Upper lobe of left lung (tissue), 4 donors: ENCODE measurements at regions not wholly inside any gene's neighbourhood (a gene's known extent, or its start where the extent isn't known, plus 50 kb on each side); places are given as distances from the start of the nearest gene placed in this dataset.

Experiments
- EP300 ChIP-seq, 4 donors: sonication (generic); formaldehyde crosslinking; IDR thresholded peaks; one replicate each; pipeline ENCODE4 v1.5.1; 2017; ENCODE audit warnings: antibody characterized with exemption in 4 of 4, control low read depth in 2 of 4
- POLR2A ChIP-seq, 4 donors: fragments of 450-650 bp; IDR thresholded peaks; one replicate each; pipeline ENCODE4 v1.5.1; 2016 to 2017; ENCODE audit warnings: antibody characterized with exemption in 4 of 4, mild to moderate bottlenecking in 2 of 4
- POLR2AphosphoS5 ChIP-seq, 2 donors: sonication (generic); formaldehyde crosslinking; IDR thresholded peaks; one replicate each; pipeline ENCODE4 v1.5.1; 2017; ENCODE audit warnings: antibody characterized with exemption in 2 of 2
- TF ChIP-seq, protein P1 (sequence below), 6 experiments: fragments of 450-650 bp in 4 of 6; fragments of 200-600 bp in 2 of 6; sonication (generic) in 2 of 6; IDR thresholded peaks; one replicate each; pipeline ENCODE4 v1.5.1; 2016 to 2019; ENCODE audit warnings: antibody characterized with exemption in 6 of 6

DNA sequence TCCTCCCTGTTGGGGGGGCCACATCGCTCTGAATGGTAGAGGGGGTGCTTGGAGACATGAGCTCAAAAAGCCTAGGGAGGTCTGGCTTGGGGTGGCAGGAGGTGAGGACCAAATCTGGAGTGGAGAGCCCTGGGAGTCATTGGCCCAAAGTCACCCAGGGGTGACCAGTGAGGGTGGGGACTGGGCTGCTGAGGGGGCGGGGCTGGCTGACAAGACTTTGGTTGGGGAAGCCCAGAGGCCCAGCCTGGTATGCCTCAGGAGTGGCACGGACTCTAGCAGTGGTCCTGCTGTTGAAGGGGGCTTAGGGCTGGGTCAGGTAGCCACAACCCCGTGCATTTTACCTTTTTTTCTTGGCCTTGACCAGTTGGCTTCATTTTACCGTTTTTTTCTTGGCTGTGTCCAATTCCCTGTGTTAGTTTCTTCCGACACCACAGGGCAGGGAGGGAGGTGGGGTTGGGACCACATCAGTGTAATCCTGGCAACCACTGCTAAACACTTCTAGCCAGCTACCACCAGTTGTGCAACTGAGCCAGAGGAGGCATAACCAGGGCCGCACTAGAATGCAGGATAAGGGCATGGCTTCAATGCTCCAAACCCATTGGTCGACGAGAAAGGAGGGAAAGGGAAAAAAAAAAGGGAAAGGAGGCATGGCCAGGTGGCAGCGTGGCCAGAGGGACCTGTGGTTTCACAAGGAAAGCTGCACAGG is 105.3 kb upstream of the C2CD4B start:
- TF ChIP-seq, protein P1, sequence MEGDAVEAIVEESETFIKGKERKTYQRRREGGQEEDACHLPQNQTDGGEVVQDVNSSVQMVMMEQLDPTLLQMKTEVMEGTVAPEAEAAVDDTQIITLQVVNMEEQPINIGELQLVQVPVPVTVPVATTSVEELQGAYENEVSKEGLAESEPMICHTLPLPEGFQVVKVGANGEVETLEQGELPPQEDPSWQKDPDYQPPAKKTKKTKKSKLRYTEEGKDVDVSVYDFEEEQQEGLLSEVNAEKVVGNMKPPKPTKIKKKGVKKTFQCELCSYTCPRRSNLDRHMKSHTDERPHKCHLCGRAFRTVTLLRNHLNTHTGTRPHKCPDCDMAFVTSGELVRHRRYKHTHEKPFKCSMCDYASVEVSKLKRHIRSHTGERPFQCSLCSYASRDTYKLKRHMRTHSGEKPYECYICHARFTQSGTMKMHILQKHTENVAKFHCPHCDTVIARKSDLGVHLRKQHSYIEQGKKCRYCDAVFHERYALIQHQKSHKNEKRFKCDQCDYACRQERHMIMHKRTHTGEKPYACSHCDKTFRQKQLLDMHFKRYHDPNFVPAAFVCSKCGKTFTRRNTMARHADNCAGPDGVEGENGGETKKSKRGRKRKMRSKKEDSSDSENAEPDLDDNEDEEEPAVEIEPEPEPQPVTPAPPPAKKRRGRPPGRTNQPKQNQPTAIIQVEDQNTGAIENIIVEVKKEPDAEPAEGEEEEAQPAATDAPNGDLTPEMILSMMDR (IDR thresholded peaks at IDR 0.05) = no peak
- TF ChIP-seq POLR2A (IDR thresholded peaks at IDR 0.05) (no peak), EP300 (IDR thresholded peaks at IDR 0.05) (no peak), POLR2AphosphoS5 (IDR thresholded peaks at IDR 0.05) (no peak)
